HCT116 (cell line): ENCODE measurements at regions not wholly inside any gene's neighbourhood (a gene's known extent, or its start where the extent isn't known, plus 50 kb on each side); places are given as distances from the start of the nearest gene placed in this dataset.

Source experiments
- ATAC-seq: fragments of 200-7000 bp; cut with Tn5 transposase; 2 replicates; pipeline ENCODE4 v1.9.1; 2020; ENCODE audit warnings: mild to moderate bottlenecking, moderate library complexity
- BruUV-seq: library from RNA; stranded (reverse); fragments of 400-500 nt; replicated peaks from 2 replicates; lab custom pipeline; 2021; lab: Mats Ljungman, UMichigan
- CTCF ChIA-PET: fragments of 300-600 bp; sonication (Branson Sonifier 250); formaldehyde crosslinking; loops from one replicate; lab custom pipeline; 2021; ENCODE audit warnings: antibody characterized with exemption; lab: Charles Lee
- POLR2A ChIA-PET: fragments of 300-600, 350-600 bp; sonication (Branson Sonifier 250); formaldehyde crosslinking; loops from one replicate; lab custom pipeline; 2021; ENCODE audit warnings: antibody characterized with exemption; lab: Charles Lee
- RAD21 ChIA-PET, 2 experiments: fragments of 300-600 bp; sonication (Branson Sonifier 250); formaldehyde crosslinking; loops; one replicate each; lab custom pipeline; 2023; ENCODE audit warnings: low total read pairs in 2 of 2; ENCODE audit not compliant: uncharacterized antibody in 2 of 2, unreplicated experiment in 2 of 2, low non-redundant PET in 1 of 2; lab: Charles Lee
- DNase-seq: peaks from one replicate; pipeline ENCODE4 v3.0.0-alpha.2; 2010; ENCODE audit warnings: low read depth, low spot score
- H2AFZ ChIP-seq: fragments of 200-600 bp; shearing (Covaris generic), sonication (generic); 2 replicates; pipeline ENCODE4 v1.6.1; 2017; ENCODE audit warnings: low read depth, mixed run types, mixed read lengths, antibody characterized with exemption, low read length; ENCODE audit not compliant: poor library complexity, severe bottlenecking
- H3K27ac ChIP-seq: 2 replicates; pipeline ENCODE4 v1.5.1; 2012; ENCODE audit warnings: low read depth, low read length
- H3K27me3 ChIP-seq: fragments of 200-600 bp; sonication (generic); 2 replicates; pipeline ENCODE4 v1.6.1; 2016; ENCODE audit warnings: mixed run types, low read length, mixed read lengths; ENCODE audit not compliant: insufficient read depth
- H3K36me3 ChIP-seq, 2 experiments: fragments of 200-500 bp in 1 of 2; fragments of 200-600 bp in 1 of 2; sonication (Bioruptor generic) in 1 of 2; sonication (generic) in 1 of 2; 2 replicates each; pipeline versions ENCODE4 v1.5.1 to v1.6.1; 2014 to 2016; ENCODE audit warnings: low read length in 2 of 2, inconsistent platforms in 1 of 2, mixed read lengths in 1 of 2, mixed run types in 1 of 2; ENCODE audit not compliant: insufficient read depth in 2 of 2, control insufficient read depth in 1 of 2
- H3K4me1 ChIP-seq, 2 experiments: fragments of 200-600 bp in 1 of 2; sonication (generic) in 1 of 2; 2 replicates each; pipeline versions ENCODE4 v1.5.1 to v1.6.1; 2012 to 2017; ENCODE audit warnings: low read length in 2 of 2, inconsistent platforms in 1 of 2, mild to moderate bottlenecking in 1 of 2, mixed read lengths in 1 of 2, mixed run types in 1 of 2, moderate library complexity in 1 of 2; ENCODE audit not compliant: insufficient read depth in 2 of 2, control insufficient read depth in 1 of 2
- H3K4me2 ChIP-seq: fragments of 200-600 bp; sonication (generic); 2 replicates; pipeline ENCODE4 v1.6.1; 2017; ENCODE audit warnings: mixed run types, low read length, mixed read lengths
- H3K4me3 ChIP-seq, 2 experiments: fragments of 200-600 bp in 1 of 2; sonication (generic) in 1 of 2; replicated peaks in 1 of 2; 2 replicates each; pipeline ENCODE4 v1.5.1; 2011 to 2016; ENCODE audit warnings: low read length in 2 of 2, control low read depth in 1 of 2, low read depth in 1 of 2, mild to moderate bottlenecking in 1 of 2, mixed read lengths in 1 of 2, mixed run types in 1 of 2
- H3K79me2 ChIP-seq: fragments of 200-600 bp; sonication (generic); 2 replicates; pipeline ENCODE4 v1.6.1; 2017; ENCODE audit warnings: mild to moderate bottlenecking, mixed run types, low read length, moderate library complexity, mixed read lengths; ENCODE audit not compliant: insufficient read depth
- H3K9ac ChIP-seq: fragments of 200-600 bp; sonication (generic); 2 replicates; pipeline ENCODE4 v1.6.1; 2016; ENCODE audit warnings: low read length, mixed read lengths
- H3K9me2 ChIP-seq: fragments of 200-600 bp; sonication (generic), shearing (Covaris generic); 2 replicates; pipeline ENCODE4 v1.6.1; 2017; ENCODE audit warnings: mixed run types, mild to moderate bottlenecking, moderate library complexity; ENCODE audit not compliant: insufficient read depth
- H3K9me3 ChIP-seq, 2 experiments: fragments of 200-500 bp in 1 of 2; fragments of 200-600 bp in 1 of 2; sonication (Bioruptor generic) in 1 of 2; sonication (generic) in 1 of 2; 2 replicates each; pipeline ENCODE4 v1.6.1; 2014 to 2017; ENCODE audit warnings: low read length in 2 of 2, mixed read lengths in 2 of 2, inconsistent platforms in 1 of 2, low read depth in 1 of 2, mild to moderate bottlenecking in 1 of 2, mixed run types in 1 of 2, moderate library complexity in 1 of 2; ENCODE audit not compliant: control insufficient read depth in 1 of 2, insufficient read depth in 1 of 2
- H4K20me1 ChIP-seq: fragments of 200-600 bp; sonication (generic), shearing (Covaris generic); 2 replicates; pipeline ENCODE4 v1.6.1; 2017; ENCODE audit warnings: mixed run types, mild to moderate bottlenecking, moderate library complexity; ENCODE audit not compliant: insufficient read depth
- ATF3 ChIP-seq: IDR thresholded peaks from 2 replicates; pipeline ENCODE4 v1.6.1; 2012
- CBX3 ChIP-seq: IDR thresholded peaks from 2 replicates; pipeline ENCODE4 v1.6.1; 2012; ENCODE audit warnings: low read depth
- CEBPB ChIP-seq: IDR thresholded peaks from 2 replicates; pipeline ENCODE4 v1.6.1; 2012; ENCODE audit warnings: low read depth
- CTCF ChIP-seq, 3 experiments: fragments of 200-600 bp in 1 of 3; sonication (generic) in 1 of 3; IDR thresholded peaks in 2 of 3; conservative IDR thresholded peaks in 1 of 3; 2 replicates each; pipeline ENCODE4 v1.5.1; 2012 to 2017; ENCODE audit warnings: low read depth in 2 of 3, low read length in 2 of 3, antibody characterized with exemption in 1 of 3, borderline replicate concordance in 1 of 3, control low read depth in 1 of 3, mild to moderate bottlenecking in 1 of 3, mixed read lengths in 1 of 3, mixed run types in 1 of 3, moderate library complexity in 1 of 3; ENCODE audit not compliant: insufficient read depth in 1 of 3
- EZH2 ChIP-seq: fragments of 200-600 bp; sonication (generic); IDR thresholded peaks from 2 replicates; pipeline ENCODE4 v1.6.1; 2017; ENCODE audit warnings: antibody characterized with exemption, mixed run types
- EZH2phosphoT487 ChIP-seq: fragments of 200-600 bp; IDR thresholded peaks from 2 replicates; pipeline ENCODE4 v1.6.1; 2018; ENCODE audit warnings: antibody characterized with exemption, borderline replicate concordance
- MAX ChIP-seq: IDR thresholded peaks from 2 replicates; pipeline ENCODE4 v1.6.1; 2012
- SP1 ChIP-seq: IDR thresholded peaks from 2 replicates; pipeline ENCODE4 v1.6.1; 2012; ENCODE audit warnings: low read depth
- TCF7L2 ChIP-seq: IDR thresholded peaks from 2 replicates; pipeline ENCODE4 v1.7.0; 2011; ENCODE audit warnings: borderline replicate concordance, inconsistent platforms; ENCODE audit not compliant: insufficient read depth, insufficient read length; ENCODE audit errors: extremely low read depth
- ZFX ChIP-seq: fragments of 450-650 bp; IDR thresholded peaks from 2 replicates; pipeline ENCODE4 v1.6.1; 2017
- intact Hi-C: fragments of 100-400 bp; cut with micrococcal nuclease; formaldehyde crosslinking; loops from 2 replicates; pipeline ENCODE4 v1.10.0; 2022

GRCh38 chr4:142925161-142925560 is 79.1 kb upstream of the INPP4B start:
- no peaks in the 10 kb centered on the region for H3K4me1 ChIP-seq
- no peaks in the 10 kb centered on the region for H3K9me2 ChIP-seq
- DNase-seq, result no peak
- H3K9ac ChIP-seq, result no peak overlapping the region
- no peak overlapping the region for H3K4me2 ChIP-seq
- no TSS peak for BruUV-seq
- CTCF ChIA-PET, result no interaction called here
- RAD21 ChIA-PET, result no interaction called here
- H3K9me3 ChIP-seq, result no peaks in the 10 kb centered on the region
- no peak overlapping the region for H3K27ac ChIP-seq
- TF ChIP-seq CTCF (IDR thresholded peaks at IDR 0.05 in 2 of 3, conservative IDR thresholded peaks at IDR 0.05 in 1 of 3; ENCODE audit: borderline replicate concordance in 1 of 3, insufficient read depth in 1 of 3, low read depth in 2 of 3, low read length in 2 of 3) (no peak), ATF3 (no peak), CBX3 (no peak), EZH2phosphoT487 (no peak), SP1 (no peak), TCF7L2 (no peak), MAX (no peak), ZFX (no peak), CEBPB (no peak), EZH2 (no peak)
- TF ChIP-seq, all 23 proteins: peak for 0
- Histone ChIP-seq H4K20me1 (no peaks in the 10 kb centered on the region), H3K36me3 (no peaks in the 10 kb centered on the region), H3K27me3 (no peaks in the 10 kb centered on the region), H3K79me2 (no peaks in the 10 kb centered on the region), H2AFZ (no peak overlapping the region), H3K4me3 (no peak overlapping the region)
- intact Hi-C loops, result no loop called here
- no peak for ATAC-seq
- POLR2A ChIA-PET, result no interaction called here
